Smooth muscle cell of the brain vasculature (primary cell): ENCODE measurements at regions not wholly inside any gene's neighbourhood (a gene's known extent, or its start where the extent isn't known, plus 50 kb on each side); places are given as distances from the start of the nearest gene placed in this dataset.

Experiments used
- DNase-seq: peaks from one replicate; pipeline ENCODE4 v3.0.0-alpha.2; 2012; ENCODE audit warnings: low read depth, low spot score

DNA sequence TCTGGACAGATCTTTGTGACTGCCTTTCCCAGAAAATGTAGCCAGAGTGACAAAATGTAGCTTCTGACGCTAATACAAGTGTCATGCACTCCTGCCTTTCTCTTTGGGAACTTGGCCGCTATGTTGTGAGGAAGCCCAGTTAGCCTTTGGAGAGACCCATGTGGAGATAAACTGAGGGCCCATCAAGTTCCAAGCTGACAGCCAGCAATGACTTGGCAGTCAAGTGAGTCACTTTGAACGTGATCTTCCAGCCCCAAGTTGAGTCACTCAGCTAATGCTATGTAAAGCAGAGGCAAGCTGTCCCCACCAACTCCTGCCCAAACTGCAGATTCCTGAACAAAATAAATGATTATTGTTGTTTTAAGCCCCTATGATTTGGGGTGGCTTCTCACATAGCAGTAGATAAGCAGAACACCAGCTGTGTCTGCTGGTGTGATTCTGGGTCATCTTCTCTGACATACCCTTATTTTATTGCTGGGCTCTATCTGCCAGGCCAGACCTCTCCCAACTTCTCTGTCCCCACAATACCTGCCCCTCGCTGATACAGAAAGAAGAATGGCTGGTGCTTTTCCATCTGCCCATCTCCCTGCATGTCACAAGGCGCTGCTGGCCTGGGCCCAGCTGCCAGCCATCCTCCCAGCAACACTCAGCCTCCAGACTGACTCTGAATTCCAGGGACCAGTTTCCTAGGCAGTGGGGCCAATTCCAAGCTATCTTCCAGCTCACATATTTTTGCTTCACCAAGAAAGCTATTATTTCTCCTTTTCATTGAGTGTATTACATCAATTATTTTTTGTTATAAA is 274.8 kb downstream of the LRFN2 start:
- no peak for DNase-seq

DNA sequence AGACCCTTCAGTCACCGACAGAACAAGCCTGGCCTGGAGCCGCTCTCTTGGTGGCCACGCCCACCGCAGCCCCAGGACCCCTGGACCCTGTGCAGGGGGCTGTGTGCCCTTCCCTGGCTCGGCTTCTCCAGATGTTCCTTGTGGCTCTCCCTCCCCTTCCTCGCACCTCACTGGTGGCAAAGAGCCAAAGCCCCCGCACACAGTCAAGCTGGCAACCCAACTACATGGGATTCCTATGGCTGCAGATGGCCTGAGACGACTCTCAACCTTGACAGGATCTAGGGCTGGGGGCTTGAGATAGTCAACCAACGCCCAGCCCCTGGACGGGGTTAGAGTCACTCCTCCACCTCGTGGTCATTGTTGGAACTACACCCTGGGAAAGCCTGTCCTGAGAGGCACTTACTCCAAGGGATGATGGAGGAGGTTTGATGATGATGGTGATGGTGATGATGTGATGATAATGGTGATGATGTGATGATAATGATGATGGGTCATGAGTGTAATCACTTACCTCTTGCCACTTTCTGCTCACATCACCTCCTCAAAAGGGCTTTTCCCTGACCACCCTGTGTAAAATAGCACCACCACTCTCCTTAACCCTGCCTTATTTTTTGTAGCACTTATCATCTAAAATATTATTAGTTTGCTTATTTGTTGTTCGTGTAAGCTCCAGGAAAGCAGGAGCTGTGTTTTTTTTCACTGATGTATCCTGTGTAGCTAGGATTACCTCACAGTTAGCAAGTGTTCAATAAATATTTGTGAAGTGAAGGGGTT is 278.4 kb downstream of the LRFN2 start:
- peak; percentile 20 for DNase-seq

DNA sequence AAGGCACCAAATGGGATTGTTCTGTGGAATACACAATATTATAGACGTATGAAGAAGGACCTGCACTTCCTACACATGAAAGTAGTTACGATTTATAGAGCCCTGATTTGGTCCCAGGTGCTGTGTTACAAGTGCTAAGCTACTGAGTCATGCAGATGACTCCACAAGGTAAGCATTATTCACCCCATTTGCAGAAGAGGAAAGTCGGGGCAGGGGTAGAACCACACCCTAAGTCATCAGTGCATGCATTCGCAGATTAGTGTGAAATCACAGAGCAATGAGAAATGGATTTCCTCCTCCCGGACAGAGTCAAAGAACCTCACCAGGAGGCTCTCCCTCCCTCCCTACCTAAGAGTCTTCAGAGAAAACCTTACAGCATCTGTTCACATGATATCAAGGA is 279.5 kb downstream of the LRFN2 start:
- no peak for DNase-seq

DNA sequence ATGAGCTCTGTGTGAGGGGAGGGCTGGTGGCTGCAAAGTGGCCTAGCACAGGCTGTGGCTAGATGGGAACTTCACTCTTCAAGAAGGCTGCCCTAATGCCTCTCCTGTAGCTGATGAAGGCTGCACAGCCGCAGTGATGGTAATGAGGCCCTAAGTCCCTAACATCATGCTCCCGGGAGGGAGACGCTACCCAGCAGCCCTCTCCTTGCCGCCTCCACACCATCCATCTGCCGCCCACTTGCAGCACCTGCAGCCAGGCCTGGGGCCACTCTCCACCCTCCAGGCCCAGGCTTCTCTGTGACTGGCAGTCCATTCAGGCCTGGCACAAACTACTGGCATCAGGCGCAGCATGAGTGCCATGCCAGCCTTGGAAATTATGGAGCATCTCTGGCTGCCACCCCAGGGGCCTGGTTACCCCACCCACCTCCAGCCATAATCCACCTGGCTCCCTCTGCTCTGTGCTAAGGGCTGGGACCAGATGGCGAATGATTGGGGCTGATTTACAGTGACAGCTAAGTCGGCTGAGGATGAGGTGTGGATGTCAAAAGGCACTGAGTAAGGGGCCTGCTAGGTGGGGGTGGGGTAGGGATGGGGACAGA is 284.2 kb downstream of the LRFN2 start:
- no peak for DNase-seq

DNA sequence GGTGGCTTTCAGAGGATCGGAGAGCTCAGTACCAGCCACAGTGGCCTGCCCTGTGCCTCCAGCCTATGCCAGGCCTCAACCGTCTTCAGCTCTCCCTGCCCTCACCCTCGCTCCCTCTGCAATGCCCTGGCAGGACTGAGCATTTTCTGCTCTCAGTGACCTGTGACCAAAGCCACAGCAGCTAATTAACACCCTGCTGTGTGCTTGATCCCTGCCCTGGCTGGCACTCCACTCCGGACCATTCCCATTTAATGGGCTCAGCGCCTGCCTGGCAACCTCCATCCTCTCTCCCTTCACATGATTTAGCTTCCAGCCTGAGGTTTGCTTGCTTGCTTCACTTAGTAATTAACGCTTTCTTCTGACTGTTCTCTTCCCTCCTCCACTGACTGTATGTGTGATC is 287.5 kb downstream of the LRFN2 start:
- no peak for DNase-seq

DNA sequence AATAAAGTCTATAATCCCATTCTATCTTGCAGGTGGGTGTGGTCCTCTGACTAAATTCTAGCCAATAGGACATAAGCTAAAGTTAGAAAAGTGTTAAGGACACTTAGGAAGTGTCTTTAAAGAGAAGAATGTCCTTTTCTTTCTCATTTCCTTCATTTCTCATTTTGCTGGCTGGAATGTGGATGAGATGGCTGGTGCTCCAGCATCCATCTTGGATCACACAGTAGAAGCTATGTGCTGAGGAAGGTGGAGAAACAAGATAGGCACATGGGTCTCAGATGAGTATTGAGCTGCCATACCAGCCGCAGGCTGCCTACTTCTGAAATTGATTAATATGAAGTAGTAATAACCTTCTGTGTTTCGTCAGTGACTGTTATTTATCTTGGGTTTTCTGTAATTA is 289.0 kb downstream of the LRFN2 start:
- DNase-seq, result no peak

DNA sequence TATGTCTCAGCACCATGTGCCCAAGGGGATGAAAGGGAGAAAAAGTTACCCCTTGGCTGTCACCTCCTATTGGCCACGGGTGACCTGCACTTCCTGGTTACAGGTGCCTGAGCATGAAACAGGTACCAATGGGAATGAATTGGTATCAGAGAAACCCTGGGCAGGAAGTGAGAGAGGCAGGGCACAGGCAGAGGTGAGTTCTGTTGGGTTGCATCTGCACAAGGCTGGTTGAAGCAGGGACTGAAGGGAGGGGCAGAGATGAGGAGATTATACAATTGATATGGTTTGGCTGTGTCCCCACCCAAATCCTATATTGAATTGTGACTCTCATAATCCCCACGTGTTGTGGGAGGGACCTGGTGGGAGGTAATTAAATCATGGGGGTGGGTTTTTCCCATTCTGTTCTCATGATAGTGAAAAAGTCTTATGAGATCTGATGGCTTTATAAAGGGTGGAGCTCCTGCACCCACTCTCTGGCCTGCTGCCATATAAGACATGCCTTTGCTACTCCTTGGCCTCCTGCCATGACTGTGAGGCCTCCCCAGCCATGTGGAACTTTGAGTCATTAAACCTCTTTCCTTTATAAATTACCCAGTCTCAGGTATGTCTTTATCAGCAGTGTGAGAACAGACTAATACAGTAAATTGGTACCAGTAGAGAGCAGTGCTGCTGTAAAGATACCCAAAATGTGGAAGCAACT is 291.8 kb downstream of the LRFN2 start:
- no peak for DNase-seq

DNA sequence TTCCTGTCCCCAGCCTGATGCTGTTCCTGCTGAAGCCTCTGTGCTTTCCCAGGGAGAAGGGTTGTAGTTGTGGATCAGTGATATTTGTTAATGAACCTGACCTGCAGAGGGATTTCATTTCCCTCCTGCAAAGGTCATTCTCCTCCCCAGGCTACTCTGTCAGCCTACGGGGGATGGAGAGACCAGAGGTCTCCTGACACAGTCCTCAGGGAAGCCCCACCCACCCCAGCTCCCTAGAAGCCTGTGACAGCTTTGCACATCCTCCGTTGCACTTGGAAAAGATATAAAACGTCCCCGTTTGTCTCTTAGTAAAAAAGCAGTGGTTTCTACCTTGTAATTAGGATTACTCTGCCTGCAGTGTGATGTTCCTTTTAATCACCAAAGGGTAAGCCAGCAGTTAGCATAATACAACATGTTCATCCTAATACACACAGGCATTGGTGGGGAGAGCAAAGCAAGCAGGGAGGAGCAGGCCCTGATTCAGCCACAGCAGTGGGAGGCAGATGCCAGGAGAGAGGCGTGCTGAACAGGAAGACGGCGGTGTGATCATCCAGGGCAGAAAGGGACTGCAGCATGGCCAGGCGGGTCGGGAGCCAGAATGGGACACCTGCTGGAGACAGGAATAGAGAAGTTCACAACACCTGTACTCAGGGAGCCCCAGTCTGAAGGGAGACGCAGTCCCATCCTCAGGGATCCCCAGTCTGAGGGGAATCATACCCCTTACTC is 293.5 kb downstream of the LRFN2 start:
- no peak for DNase-seq

DNA sequence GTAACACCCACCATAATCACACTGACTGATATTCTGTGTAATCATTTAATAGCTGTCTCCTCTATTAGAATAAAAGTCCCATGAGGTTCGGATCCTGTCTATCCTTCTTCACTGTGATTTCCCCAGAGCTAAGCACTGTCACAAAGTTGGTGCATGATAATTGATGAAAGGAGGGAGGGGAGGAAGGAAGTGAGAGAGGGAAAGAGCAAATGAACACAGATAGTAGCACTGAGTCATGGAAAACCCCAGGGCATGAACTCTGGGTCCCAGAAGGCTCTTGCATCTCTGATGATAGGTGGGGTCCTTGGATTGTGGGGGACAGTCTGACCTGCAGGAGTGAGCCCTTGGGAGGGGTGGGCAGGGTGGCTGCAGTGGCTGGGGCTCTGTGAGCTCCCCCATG is 294.1 kb downstream of the LRFN2 start:
- DNase-seq, result no peak

DNA sequence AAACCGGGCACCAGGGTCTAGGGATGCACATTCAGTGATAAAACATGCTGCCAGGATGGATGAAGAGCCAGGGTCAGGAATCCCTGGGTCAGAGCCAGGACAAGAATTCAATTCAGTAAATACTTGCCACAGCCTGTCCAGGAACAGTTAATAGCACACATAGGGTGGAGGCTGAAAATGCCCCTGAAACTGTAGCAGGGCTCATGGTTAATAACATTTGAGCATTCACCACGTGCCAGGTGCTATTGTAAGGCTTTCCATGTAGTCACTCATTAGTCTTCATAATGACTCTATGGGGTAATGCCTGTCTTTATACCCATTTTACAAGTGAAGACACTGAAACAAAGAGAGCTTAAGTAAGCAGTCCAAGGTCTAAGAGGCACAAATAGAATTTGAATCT is 296.3 kb downstream of the LRFN2 start:
- DNase-seq, result no peak

DNA sequence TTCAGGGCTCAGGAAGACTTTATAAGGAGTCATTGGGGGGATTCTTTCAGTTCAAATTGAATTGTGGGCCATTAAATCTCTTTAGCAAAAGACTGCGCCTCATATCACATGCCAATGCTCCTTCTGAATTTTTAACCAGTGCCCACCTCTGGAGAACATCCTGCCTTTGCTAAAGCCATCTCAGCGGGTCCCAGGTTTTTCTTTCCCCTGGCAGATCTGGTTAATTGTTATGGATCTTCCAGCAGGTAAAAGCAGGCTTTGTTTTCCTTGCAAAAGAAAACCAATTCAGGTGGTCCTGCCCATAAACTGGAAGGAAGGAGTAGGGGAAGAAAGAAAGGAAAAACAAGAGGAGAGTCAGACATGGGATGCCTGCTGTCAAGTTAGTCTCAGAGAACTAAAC is 298.2 kb downstream of the LRFN2 start:
- DNase-seq, result no peak

DNA sequence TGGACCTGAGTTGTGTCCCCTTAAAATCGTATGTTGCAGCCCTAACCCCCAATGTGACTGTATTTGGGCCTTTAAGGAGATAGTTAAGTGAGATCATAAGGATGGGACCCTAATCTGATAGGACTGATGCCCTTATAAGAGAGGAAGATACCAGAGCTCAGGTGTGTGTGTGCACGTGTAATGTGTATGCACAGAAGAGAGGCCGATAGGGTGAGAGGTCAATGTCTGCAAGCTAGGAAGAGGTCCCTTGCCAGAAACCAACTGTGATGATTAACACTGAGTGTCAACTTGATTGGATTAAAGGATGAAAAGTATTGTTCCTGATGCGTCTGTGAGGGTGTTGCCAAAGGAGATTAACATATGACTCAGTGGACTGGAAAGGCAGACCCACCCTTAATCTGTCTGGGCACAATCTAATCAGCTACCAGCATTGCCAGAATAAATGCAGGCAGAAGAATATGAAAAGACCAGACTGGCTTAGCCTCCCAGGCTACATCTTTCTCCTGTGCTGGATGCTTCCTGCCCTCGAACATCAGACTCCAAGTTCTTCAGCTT is 299.8 kb downstream of the LRFN2 start:
- no peak for DNase-seq

DNA sequence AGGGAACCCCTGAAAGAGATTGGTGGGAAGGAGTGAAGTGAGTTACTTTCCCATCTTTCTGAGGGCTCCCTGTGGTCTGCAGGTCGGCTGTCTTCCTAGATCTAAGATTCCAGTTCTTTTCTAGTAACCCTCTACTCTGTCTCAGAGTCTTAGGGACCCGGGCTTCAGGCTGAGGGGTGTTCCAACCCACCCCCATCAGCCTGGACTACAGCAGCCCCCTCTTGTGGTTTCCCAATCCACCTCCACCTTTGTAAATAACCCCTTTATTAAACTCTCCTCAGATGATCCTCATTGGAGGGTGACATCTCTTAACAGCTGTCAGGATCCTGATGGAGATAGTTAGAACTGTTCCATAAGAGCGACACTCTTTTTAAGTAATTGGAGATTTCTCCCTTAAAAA is 300.4 kb downstream of the LRFN2 start:
- no peak for DNase-seq

DNA sequence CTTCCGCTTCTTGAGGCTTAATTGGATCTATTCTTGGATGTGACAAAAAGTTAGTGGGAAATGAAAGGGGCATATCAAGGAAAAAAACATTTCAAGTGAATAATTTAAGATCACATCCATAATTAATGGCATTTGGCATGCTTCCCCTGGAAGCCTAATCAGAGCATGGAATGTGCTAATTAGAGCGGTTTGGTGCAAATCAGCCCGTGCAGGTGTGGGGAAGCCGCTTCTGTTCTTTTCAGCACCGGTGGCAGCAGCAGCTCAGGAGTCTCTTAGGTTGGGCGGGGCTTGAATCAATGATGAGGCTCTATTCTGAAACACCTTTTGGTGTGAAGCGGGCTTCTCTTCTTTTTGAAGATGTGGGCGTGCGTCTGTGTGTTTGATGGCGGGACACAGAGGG is 301.2 kb downstream of the LRFN2 start:
- DNase-seq, result no peak

DNA sequence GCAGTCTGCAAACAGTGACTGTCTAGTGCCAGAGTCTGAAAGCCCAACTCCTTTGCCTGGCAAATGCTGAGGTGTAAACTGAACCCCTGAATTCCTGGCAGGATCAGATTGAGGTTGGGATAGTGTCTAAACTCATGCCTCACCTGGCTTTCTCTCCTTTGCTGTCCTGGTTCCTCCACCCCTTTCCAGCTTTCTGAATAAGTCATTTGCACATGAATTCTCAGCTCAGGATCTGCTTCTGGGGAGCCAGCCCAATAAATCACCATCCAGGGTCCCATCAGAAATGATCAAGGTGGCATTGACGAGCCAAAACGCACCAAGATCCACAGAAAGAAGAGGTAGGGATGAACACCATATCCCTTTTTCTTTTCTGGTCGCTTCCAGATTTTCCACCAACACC is 301.6 kb downstream of the LRFN2 start:
- DNase-seq, result no peak

DNA sequence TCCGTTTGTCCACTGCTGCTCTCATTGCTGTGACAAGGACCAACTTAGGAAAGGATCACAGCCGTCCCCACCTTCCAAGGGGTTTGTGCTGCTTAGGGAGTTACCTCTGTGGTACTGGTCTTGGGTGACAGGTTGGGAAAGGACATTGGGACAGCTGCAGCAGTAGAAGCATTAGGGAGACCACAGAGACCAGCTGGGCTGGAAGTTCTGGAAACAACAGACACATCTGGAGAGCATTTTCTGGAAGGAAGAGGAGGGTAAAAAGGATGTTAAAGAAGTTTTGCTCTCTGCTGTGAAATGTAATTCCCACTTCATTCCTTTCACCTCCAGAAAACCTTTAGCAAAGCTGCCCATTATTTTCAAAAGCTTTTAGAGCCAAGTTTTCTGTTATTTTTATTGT is 304.2 kb downstream of the LRFN2 start:
- DNase-seq, result no peak

DNA sequence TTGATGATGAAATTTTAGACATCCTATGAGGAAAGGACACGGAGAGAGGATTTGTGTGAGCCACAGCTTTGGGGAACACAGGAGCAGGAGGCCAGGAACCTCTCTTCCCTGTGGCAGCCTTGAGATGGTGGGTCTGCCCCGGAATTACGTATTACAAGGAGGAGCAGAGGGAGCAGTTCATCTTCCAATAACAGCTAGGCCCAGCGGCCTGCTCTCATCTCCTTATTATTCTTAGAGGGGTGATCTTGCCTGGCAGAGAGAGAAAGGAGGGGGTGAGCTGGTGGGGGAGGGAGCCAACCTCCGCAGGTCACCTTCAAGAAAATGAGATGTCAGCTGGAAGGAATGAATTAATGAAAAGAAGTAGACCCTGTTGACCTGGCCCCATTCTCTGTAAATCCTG is 305.8 kb downstream of the LRFN2 start:
- DNase-seq, result no peak

DNA sequence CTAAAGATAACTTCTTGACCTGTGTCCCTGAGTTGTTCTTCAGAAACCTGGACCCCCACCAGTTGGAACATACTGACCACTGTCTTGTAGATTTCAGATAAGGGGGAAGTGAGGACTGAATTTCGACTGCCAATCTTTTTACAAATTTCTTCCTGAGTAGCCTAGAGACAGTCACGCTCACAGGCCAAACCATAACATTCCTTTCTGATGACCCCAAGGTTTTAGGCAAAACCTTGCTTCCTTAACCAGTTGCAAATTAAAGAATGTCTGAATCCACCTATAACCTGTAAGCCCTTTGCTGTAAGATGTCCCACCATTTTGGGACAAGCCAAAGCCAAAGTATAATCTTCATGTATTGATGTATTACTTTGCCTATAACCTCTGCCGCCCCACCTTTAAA is 306.9 kb downstream of the LRFN2 start:
- DNase-seq, result no peak

DNA sequence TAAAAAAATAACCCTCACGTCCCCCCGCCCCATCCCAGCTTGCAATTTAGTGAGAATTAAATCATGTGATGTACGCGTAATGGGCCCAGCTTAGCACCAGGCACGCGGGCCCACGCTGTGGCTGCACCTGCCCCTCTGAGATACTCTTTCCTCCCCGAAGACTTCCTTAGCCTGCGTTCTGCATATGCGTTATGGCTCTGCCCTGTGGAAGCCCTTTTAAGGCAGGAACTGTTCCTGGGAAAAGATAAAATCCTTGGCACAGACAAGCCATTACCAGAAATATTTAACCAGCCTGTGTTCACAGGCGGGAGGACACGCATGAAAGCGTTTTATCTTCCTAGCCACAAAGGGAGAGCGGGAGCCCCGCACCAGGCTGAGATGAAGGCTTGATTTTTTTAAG is 311.0 kb downstream of the LRFN2 start:
- no peak for DNase-seq

DNA sequence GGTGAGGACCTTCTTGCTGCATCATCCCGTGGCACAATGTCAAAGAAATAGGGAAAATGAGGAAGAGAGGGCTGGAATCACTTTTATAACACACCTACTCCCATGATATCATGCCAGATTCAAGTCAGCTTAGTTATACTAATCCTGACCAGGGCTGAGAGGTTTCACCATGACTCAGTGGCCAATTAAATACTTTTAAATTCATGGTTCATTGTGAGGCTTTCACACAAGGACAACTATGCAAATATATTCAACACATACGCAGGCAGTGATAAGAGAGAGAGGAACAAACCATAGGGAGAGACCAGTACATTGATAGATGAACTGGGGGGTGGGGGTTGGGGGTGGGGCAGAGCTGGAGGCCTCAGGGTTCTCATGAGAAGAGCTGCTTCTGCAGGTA is 313.1 kb downstream of the LRFN2 start:
- no peak for DNase-seq

DNA sequence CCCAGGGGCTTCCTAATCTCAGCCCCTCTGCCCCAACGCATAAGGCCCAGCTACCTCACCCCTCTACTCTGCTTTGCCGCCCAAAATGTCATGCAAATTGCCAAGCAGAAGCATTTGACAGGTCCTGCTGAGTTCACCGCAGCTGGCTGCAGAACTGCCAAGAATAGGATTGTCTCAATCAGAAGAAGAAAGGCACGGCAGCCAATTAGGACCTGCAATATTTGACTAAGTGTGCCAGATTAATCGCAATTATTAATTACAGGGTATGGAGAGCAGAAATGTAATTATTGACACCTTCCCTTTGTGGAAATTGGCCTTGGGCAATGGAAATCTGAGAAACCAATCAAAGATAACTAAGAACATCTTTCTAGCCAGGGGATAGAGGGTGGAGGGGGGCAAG is 318.6 kb downstream of the LRFN2 start:
- DNase-seq, result no peak
